ENCODE measurements at regions not wholly inside any gene's neighbourhood (a gene's known extent, or its start where the extent isn't known, plus 50 kb on each side); places are given as distances from the start of the nearest gene placed in this dataset.

DNA sequence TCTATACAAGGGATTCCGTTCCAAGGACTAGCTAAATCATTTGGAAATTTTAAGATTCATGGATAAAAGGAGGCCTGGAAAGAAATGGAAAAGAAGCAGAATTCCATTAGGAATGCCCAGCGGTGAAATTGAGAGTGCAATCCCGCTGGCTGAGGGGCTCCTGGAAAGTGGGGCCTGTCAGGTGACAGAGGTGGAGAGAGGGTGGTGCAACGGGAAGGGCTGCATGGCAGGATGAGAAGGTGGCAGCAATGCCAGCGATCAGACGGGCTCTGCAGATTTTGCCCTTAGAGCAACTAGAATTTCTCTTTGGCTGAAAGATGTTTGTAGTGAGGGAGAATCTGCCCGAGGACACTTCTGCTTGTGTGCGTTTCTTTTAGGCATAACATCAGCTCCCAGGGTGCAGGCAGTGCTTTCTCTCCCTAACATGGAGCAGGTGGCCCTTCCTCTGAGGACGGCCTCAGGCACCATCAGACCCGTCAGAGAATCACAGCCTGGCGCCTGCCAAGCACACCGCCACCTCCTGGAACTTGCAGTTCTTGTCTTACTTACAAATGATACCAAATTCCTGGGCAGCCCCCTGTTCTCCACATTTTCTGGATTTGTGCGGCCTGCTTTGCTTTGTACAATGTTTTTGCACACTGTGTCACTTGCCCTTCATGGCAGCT is 261.6 kb downstream of the NDUFA10 start:
- H3K9me3 ChIP-seq (ENCODE audit: control insufficient read depth, low read length, poor library complexity, severe bottlenecking) = no peaks in the 10 kb centered on the region
- no peak overlapping the region for H3K27ac Mint-ChIP-seq
- no peaks in the 10 kb centered on the region for H3K36me3 Mint-ChIP-seq (ENCODE audit: low read depth)
- ATAC-seq = no peak
- H3K4me3 Mint-ChIP-seq = no peak overlapping the region
- H3K4me1 Mint-ChIP-seq = peaks cover 2% of the 10 kb centered on the region
- peaks cover 7% of the 10 kb centered on the region for H3K27me3 Mint-ChIP-seq
- DNase-seq = no peak

DNA sequence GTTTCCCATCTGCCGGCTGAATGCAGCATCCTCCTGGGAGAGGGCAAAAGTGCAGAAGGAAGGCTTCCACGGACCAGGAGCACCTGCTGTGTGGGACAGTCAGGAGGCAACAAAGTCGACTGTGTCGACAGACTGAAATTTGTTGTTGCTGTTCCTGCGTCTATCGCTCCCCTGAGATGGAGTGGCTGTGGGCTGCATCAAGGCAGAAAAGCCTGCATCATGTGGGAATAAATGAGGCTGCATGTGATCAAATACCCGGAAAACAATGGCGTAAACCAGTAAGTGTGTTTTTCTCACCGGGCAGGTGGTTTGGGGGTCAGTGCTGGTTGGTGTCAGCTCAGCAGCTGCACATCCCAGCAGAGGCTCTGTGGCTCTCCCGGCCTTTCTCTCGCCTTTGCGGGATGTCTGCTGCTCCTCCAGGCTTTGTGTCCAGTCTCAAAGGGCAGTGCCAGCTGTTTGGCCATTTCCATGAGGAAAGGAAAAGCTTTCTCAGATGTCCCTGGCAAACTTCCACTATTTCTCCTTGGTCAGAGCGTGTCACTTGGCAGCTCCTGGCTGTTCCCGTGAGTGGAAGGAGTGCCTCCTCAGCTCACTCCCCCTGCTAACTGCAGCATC is 262.4 kb downstream of the NDUFA10 start:
- no peaks in the 10 kb centered on the region for H3K9me3 ChIP-seq (ENCODE audit: control insufficient read depth, low read length, poor library complexity, severe bottlenecking)
- Mint-ChIP-seq H3K27me3 (no peaks in the 10 kb centered on the region), H3K4me3 (no peak overlapping the region), H3K27ac (no peak overlapping the region), H3K4me1 (peaks cover 2% of the 10 kb centered on the region), H3K36me3 (ENCODE audit: low read depth) (no peaks in the 10 kb centered on the region)
- ATAC-seq = no peak
- DNase-seq = no peak

DNA sequence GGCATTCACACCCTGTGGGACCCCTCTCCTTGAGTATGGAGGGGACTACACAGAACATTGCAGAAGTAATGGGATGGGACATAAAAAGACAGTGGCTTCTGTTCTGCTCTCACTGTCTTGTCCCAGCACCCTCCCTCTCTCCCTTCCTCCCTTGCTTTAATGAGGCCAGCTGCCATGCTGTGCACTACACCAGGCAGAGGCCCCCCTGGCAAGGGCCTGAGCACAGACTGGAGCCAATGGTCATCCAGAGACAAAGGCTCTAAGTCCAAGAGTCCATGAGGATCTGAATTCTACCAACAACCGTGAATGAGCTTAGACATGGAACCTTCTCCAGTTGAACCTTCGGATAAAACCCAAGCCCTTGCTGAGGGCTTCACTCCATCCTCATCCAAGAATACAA is 263.0 kb downstream of the NDUFA10 start:
- H3K9me3 ChIP-seq (ENCODE audit: control insufficient read depth, low read length, poor library complexity, severe bottlenecking) = no peaks in the 10 kb centered on the region
- DNase-seq = no peak
- H3K36me3 Mint-ChIP-seq (ENCODE audit: low read depth) = no peaks in the 10 kb centered on the region
- no peaks in the 10 kb centered on the region for H3K27me3 Mint-ChIP-seq
- ATAC-seq = no peak
- H3K27ac Mint-ChIP-seq = no peak overlapping the region
- H3K4me3 Mint-ChIP-seq = no peak overlapping the region
- H3K4me1 Mint-ChIP-seq = peaks cover 2% of the 10 kb centered on the region

DNA sequence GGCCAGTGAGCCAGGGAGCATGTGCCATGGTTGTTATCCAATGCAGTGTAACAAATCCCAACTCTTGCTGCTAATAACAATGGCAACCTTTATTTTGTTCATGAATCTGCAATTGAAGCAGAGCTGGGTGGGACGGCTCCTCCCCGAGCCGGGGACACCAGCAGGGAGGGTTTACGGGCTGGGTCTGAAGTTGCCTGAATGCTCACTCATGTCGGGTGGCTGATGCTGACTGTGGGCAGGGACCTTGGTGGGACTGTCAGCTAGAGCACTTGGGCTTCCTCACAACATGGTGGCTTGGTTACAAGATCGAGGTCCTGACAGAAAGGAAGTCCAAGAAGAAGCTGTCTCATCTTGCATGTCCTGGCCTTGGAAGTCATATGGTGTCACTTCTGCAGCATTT is 264.5 kb downstream of the NDUFA10 start:
- H3K27ac Mint-ChIP-seq = no peak overlapping the region
- H3K9me3 ChIP-seq (ENCODE audit: control insufficient read depth, low read length, poor library complexity, severe bottlenecking) = no peaks in the 10 kb centered on the region
- peaks cover 2% of the 10 kb centered on the region for H3K4me1 Mint-ChIP-seq
- no peaks in the 10 kb centered on the region for H3K36me3 Mint-ChIP-seq (ENCODE audit: low read depth)
- DNase-seq (no peak), ATAC-seq (no peak)
- no peak overlapping the region for H3K4me3 Mint-ChIP-seq
- no peaks in the 10 kb centered on the region for H3K27me3 Mint-ChIP-seq

DNA sequence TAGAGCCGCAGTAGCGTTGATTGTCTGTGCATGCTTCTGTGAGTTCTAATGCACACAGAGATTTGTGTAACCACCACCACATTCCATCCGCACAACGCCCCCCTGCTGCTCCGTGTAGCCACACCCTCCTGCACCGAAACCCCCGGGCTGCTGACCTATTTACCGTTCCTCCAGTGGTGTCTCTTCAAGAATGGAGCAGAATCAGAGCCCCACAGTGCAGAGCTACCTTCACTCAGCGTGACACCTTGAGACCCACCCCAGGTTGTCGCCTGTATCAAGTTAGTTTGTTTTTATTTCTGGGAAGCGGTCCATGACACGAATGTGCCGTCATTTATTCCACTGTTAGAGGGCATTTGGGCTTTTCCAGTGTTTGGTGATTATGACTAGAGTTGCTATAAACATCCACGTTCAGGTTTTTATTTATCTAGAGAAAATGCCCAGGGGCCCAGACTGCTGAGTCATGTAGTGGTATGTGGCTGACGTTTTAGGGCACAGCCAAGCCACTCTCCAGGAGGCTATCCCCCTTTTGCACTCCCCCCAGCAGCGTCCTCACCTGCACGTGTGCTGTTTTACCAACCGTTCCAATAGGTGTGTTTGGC is 266.8 kb downstream of the NDUFA10 start:
- no peaks in the 10 kb centered on the region for H3K9me3 ChIP-seq (ENCODE audit: control insufficient read depth, low read length, poor library complexity, severe bottlenecking)
- ATAC-seq = no peak
- Mint-ChIP-seq H3K36me3 (ENCODE audit: low read depth) (no peaks in the 10 kb centered on the region), H3K27me3 (no peaks in the 10 kb centered on the region), H3K27ac (no peak overlapping the region), H3K4me1 (peaks cover 1% of the 10 kb centered on the region), H3K4me3 (no peak overlapping the region)
- DNase-seq = no peak

DNA sequence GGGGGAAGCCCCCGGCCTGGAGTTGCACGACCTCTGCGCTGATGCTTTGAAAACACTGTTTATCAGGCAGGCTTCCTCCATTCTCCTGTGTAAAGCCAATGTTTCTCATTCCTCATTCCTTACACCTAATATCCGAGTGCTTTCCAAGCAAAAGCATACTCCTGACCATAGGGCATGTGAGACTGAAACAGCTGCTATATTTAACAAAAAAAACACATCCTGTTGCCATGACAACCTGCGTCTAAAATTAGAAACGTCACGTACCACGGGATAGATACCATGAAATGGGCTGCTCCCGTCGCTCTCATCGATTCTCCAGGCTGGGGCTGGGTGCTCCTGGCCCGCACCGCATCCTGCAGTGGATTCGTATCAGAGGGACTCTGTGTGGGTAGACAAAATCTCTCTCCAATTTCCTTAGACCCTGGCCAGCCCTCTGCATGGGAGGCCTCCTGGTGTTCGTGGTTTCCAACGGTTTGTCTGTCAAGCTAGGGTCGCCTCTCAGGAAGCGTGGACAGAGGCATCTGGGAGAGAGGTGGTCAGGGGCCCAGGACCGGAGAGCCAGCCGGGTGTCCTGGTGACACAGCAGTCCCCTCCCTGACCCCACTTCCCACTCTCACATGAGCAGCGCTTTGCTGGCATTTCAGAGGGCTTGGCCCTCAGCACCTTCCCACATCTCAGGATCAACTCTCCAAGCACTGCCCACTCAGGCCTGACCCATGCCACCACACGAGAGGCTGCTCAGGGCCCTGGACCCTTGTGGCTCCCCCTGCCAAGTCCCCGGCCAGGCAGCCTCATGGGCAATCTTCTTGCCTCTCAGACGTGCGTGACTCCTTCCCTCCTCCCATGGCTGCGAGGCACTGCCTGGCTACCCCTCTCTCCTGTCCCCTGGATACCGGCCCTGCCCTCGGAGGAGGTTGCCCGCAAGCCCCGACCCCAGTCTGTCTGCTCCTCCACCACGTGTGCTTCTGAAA is 268.1 kb downstream of the NDUFA10 start:
- Mint-ChIP-seq H3K27me3 (no peaks in the 10 kb centered on the region), H3K27ac (no peak overlapping the region), H3K4me3 (no peak overlapping the region), H3K4me1 (no peaks in the 10 kb centered on the region), H3K36me3 (ENCODE audit: low read depth) (no peaks in the 10 kb centered on the region)
- no peak for DNase-seq
- ATAC-seq = peak; percentile 25
- H3K9me3 ChIP-seq (ENCODE audit: control insufficient read depth, low read length, poor library complexity, severe bottlenecking) = no peaks in the 10 kb centered on the region

DNA sequence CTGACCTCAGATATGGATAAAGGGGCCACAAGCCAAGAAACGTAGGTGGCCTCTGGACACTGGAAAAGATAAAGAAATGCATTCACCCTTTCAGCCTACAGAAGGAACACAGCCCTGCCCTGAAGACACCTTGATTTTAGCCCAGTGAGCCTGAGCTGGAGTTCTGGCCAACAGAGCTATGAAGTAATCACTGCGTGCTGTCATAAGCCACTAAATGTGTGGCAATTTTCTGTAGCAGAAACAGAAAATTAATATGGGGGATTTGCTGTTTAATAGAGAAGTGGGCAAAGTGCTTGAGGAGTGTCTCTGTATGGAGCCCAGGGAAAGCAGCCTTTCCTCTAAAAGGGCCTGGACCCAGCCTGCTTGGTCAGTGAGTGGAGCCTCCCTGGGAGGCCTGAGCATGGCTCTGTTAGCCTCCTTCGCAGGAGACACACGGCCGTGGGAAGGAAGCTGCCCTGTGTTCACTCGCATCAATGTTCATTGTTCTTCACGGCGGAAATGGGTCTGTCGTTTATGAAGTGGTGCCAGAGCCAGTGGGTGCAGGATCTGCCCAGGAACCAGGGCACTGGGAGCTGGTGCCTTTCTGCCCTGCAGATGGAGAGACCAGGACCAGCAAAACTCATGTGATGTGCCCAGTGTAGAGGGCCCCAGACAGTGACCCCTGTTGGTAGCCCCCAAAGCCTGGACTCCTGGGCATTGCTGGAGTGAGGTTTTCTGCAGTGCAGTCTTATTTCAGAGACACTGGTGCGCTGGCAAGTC is 268.9 kb downstream of the NDUFA10 start:
- Mint-ChIP-seq H3K4me1 (peaks cover 3% of the 10 kb centered on the region), H3K27ac (no peak overlapping the region), H3K4me3 (no peak overlapping the region), H3K27me3 (no peaks in the 10 kb centered on the region), H3K36me3 (ENCODE audit: low read depth) (no peaks in the 10 kb centered on the region)
- DNase-seq (no peak), ATAC-seq (no peak)
- H3K9me3 ChIP-seq (ENCODE audit: control insufficient read depth, low read length, poor library complexity, severe bottlenecking) = no peaks in the 10 kb centered on the region

DNA sequence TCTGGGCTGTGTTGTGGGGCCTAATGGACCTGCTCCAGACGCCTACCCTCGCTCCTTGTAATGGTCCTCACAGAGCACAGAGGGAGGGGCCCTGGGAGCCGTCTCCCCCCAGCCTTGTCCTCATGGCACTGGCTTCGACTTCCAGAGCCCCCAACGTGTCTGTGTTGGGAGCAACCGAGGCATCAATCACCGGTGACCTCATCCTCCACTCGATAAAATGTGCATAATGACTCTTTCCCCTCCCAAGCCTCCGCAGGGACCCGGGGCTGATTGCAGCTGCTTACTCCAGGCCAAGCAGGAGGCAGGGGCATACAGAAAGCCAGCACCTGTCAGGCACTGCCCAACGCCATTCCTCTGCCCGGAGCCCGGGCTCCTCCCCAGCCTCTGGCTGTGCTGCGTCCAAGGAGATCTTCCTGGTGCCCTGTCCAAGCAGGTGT is 271.7 kb downstream of the NDUFA10 start:
- ATAC-seq (no peak), DNase-seq (no peak)
- Mint-ChIP-seq H3K36me3 (ENCODE audit: low read depth) (no peaks in the 10 kb centered on the region), H3K4me3 (peak overlapping the region; percentile 2), H3K27me3 (no peaks in the 10 kb centered on the region), H3K4me1 (peaks cover 3% of the 10 kb centered on the region), H3K27ac (no peak overlapping the region)
- no peaks in the 10 kb centered on the region for H3K9me3 ChIP-seq (ENCODE audit: control insufficient read depth, low read length, poor library complexity, severe bottlenecking)

DNA sequence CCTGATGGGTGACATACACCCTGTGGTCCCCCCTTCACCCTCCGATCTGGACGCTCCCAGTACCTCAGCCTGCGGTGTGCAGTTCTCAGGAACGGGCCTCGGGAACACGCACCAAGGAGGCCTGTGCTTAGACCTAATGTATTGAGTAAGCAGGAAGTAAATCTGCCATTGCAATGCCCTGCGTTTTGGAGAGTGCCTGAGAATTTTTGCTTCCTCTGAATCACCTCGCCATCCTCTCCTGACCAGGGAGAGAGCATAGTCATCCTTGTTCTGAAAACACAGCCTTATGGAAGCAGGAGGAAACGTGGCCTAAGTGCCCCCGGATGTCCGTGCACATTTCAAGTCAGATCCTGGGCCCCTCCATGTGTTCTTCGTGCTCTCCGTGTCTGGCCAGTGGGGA is 272.2 kb downstream of the NDUFA10 start:
- Mint-ChIP-seq H3K4me1 (peaks cover 5% of the 10 kb centered on the region), H3K36me3 (ENCODE audit: low read depth) (no peaks in the 10 kb centered on the region), H3K27ac (no peak overlapping the region), H3K4me3 (no peak overlapping the region), H3K27me3 (no peaks in the 10 kb centered on the region)
- DNase-seq = no peak
- ATAC-seq = no peak
- H3K9me3 ChIP-seq (ENCODE audit: control insufficient read depth, low read length, poor library complexity, severe bottlenecking) = no peaks in the 10 kb centered on the region

DNA sequence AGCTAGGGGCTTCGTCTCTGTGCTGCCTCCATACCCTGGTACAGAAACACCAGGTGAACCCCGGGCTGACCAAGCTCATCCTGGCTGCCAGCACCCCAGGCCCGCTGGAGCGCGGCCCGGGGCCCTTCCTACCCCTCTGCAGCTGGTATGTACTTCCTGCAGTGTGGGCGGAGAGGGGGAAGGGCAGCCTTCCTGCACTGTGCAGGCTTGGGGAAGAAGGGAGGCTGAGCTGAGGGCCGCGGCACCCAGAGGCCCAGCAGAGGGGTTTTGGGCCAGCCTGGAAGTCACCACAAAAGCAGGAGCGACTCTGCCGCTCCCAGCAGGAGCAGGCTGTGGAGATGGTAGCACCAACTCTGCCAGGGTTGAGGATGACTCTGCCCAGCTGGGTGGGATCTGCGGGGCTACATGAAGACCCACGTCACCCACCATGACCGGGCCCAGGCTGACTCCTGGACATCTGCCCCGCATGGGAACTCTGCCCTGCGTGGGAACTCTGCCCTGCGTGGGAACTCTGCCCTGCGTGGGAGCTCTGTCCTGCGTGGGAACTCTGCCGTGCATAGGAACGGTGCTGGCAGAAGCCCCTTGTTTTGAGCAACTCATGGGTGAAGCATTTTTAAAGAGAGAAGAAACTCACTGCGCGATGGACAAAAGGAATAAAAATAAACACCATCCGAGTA is 273.3 kb downstream of the NDUFA10 start:
- Mint-ChIP-seq H3K27me3 (no peaks in the 10 kb centered on the region), H3K36me3 (ENCODE audit: low read depth) (no peaks in the 10 kb centered on the region), H3K27ac (no peak overlapping the region), H3K4me1 (peaks cover 9% of the 10 kb centered on the region), H3K4me3 (peak overlapping the region; percentile 77)
- H3K9me3 ChIP-seq (ENCODE audit: control insufficient read depth, low read length, poor library complexity, severe bottlenecking) = no peaks in the 10 kb centered on the region
- ATAC-seq = peak; percentile 71
- DNase-seq = no peak

DNA sequence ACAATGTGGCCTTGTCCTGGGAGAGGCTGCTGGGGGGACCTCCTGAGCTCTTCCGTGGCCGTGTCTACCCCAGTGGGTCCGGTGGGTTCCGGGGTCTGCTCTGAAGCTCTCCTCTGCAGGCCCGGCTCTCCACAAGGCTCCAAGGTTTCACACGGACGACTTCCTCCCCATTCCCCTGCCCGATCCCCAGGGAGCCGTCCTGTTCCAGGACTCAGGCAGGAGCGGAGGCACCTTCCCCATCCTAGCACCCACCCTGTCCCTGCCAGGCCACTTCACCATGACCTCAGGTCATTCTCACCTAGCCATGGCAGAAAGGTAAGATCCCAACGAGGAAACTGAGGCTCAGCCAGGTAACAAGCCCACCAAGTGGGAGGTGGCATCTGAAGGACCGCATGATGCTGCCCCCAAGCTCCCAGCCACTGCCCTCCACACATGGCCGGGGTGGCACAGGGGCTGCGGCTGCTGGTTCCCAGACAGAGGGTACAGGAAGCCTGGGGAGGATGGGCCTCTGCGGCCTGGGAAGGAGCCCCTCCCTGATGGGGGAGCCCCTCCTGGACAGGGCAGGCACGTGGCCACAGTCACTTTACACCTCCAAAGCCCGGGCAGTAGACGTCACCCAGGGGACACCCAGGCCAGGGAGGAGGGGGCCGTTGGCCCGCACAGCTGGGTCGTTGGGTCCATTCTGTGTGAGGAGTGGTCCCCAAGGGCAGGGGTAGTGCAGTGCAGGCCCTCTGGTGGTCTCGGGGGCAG is 274.0 kb downstream of the NDUFA10 start:
- Mint-ChIP-seq H3K36me3 (ENCODE audit: low read depth) (no peaks in the 10 kb centered on the region), H3K4me1 (peaks cover 9% of the 10 kb centered on the region), H3K4me3 (peak overlapping the region; percentile 77), H3K27me3 (no peaks in the 10 kb centered on the region), H3K27ac (no peak overlapping the region)
- no peak for DNase-seq
- H3K9me3 ChIP-seq (ENCODE audit: control insufficient read depth, low read length, poor library complexity, severe bottlenecking) = no peaks in the 10 kb centered on the region
- ATAC-seq = no peak

All from T-helper 17 cell (primary cell).